Frontal cortex (tissue), 3 donors: ENCODE measurements at regions not wholly inside any gene's neighbourhood (a gene's known extent, or its start where the extent isn't known, plus 50 kb on each side); places are given as distances from the start of the nearest gene placed in this dataset.
A peak's percentile ranks its signal among the peaks of the same experiment; 100 is the strongest.

Source experiments
- DNase-seq, 2 donors: peaks; one replicate each; pipeline ENCODE4 v3.0.0; 2012; ENCODE audit warnings: low spot score in 2 of 2
- FAIRE-seq: peaks from 2 replicates; lab custom pipeline; 2012; peaks lifted over from hg19 to GRCh38; lab: Jason Lieb, UNC
- donor health status: control.
- donor health status: control.
- donor health status: control.

DNA sequence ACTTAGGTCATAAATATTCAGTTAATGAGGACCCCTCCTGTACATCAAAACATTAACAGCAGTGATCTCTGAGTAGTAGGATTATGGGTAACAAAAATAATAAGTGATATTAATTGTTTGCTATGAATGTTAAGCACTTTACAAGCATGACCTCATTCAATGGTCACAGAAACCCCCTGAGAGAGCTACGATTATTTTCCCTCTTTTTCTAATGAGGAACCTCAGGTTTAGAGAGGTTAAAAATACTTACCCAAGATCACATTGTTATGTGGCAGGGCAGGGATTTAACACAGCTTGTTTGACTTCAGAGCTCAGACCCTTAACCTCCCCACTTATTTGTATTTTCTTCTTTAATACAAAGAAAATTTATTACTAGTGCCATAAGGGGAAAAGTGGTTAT, 228.2 kb downstream of the TBL1XR1 start:
- DNase-seq (no peak), FAIRE-seq (no peak)

DNA sequence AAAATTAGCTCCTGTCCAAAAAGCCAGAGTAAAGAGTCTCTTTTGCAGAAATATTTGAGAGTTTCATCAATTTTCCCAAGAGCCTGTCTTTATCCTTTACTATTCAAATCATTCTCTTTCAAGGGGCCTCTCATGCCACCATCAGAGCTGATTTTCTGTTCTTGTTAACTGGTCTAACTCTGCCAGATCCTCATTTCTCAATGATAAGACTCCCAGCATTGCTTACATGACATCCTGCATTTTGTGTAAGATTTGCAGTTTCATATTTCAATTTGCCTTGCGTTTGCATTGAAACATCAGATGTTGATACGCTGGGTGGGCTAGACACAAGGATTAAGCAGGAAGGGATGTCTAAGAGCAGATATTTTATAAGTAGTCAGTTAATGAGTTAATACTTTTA, 228.7 kb downstream of the TBL1XR1 start:
- no peak for FAIRE-seq
- no peak for DNase-seq

DNA sequence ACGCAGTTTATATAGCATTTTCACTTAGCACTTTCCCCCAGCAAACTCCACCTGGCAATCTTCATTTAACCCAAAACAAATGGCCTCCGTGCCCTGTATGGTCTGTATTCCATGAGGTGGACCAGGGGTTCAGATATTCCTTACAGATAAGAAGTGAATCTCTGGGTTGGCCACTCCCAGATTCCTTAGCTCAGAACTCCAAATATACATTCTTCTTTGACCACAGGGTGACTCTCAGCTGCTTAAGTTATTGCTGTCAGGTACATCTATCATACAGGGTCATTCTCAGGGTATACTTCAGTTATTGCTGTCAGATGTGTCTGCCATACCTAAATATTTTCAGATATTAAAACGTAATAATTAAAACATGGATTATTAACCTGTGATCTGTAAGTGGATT, 229.8 kb downstream of the TBL1XR1 start:
- FAIRE-seq, result no peak
- DNase-seq, result no peak

DNA sequence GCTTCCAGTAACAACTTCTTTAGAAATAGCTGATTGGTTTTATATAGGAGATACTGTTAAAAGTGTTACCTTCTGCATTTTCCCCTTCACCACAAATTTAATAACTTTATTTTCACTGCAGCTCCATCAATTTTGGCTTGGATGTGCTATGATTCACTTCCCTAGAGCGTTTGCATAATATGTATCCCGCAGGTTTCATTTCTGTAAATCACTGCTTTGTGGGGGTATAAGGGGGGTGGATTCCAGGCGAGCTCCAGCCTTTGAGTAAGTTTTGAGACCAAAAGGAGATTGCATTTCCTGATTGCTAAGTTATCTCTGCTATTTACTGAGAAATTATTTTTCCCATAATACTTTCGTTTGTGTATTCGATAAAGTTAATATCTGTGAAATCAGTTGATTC, 232.6 kb downstream of the TBL1XR1 start:
- DNase-seq, result no peak
- no peak for FAIRE-seq

DNA sequence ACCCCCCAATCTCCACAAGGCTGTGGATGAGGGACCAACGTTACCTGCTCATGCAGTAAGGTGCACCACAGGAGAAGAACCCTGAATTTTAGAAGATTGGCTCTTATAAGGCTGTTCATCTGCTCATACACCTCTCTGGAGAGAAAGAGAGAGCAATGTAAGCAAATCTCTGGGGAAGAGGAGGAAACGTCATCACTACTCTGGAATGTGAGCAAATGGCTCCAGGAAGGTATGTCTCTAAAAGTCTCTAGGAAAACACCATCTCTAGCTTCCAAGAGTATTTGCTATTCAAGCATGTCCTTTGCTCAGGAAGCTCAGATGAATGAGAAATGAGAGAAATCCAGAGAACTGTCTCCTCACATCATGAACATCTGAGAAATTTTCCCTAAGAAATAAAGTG, 235.4 kb downstream of the TBL1XR1 start:
- DNase-seq (no peak), FAIRE-seq (no peak)

DNA sequence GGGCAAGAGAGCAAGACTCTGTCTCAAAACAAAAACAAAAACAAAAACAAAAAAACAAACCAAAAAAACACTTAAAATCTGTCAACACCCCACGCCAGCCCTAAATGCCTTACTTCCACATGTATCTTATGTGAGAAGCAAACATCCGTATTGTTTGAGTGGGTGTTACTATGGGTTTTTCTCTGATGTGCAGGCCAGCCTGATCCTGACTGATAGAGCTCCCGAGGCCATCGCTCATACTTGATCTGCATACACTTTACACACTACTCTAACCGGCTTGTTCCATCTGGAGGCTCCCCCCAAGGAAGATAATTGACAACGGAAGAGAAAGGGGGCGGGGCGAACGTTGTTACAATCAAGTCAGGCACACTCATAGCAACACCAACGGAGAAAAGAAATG, 237.4 kb downstream of the TBL1XR1 start:
- DNase-seq, result no peak
- no peak for FAIRE-seq

DNA sequence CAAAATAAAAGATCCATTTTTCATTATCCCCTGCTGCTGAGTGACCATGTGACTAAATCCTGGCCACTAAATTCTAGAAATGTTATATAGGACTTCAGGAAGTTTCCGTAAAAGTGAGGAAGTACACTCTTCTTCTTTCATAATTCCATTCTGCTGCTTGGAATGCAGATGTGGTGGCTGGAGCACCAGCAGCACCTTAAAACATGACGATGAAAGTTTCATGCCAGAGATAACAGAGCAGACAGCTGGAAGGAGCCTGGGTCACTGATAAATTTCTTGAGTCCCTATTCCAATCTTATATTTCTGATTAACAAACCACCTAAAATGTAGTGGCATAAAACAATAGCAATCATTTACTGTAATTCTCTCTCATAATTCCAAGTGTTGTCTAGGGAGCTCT, 238.7 kb downstream of the TBL1XR1 start:
- FAIRE-seq (no peak), DNase-seq (no peak)

DNA sequence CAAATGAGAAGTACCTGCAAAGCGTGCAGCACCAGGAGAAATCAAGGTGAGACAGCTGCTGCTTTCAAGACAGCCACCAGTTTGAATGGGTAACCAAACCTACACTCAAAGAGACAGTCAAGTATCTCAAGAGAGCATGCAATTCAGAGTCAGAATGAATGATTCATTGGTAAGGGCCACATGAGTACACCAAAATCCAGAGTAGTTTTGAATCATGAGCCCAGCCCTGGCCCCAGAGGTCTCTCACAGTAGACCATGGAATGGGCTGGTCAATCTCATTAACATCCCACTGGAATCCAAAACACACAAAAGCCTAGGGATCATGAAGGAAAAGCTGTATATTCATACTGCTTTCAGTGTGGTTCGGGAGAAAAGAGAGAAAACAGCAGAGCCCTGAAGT, 242.8 kb downstream of the TBL1XR1 start:
- DNase-seq (no peak), FAIRE-seq (no peak)

DNA sequence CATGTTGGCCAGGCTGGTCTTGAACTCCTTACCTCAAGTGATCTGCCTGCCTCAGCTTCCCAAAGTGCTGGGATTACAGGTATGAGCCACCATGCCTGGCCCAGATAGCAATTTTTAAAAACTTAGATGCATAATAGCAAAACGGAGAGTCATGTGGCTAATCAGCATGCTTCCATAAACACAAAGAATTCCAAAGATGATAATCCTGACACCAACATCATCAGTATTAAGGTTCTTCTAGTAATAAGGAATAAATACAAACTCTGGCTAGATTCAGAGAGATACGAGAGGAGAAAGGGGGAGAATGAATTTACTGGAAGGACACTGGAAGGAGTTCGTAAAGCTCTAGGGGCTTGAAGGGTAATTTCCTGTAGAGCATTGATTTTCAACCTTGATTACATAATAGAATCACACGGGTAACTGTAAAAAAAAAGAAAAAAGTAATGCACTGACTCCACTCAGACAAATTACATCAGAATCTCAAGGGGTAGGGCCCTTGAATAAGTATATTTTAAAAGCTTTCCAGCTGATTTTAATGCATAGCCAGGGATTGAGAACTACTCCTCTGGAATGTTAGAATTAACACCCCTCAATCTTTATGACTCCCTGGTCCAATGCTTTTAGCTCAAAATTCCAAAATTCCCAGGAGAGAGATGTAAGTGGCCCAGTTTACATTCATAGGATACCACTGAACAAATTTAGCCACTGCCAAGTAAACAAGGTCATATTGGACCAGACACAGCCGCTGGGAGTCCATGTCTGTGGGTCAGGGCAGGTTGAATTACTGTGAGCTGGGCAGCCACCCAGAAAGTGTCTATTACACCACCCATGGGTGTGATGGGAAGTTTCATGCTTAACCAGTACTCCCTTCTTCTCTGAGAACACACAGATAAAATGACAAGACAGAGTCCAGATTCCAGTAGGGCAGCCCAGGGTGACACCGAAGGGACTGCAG, 243.9 kb downstream of the TBL1XR1 start:
- DNase-seq, result no peak
- FAIRE-seq, result no peak

DNA sequence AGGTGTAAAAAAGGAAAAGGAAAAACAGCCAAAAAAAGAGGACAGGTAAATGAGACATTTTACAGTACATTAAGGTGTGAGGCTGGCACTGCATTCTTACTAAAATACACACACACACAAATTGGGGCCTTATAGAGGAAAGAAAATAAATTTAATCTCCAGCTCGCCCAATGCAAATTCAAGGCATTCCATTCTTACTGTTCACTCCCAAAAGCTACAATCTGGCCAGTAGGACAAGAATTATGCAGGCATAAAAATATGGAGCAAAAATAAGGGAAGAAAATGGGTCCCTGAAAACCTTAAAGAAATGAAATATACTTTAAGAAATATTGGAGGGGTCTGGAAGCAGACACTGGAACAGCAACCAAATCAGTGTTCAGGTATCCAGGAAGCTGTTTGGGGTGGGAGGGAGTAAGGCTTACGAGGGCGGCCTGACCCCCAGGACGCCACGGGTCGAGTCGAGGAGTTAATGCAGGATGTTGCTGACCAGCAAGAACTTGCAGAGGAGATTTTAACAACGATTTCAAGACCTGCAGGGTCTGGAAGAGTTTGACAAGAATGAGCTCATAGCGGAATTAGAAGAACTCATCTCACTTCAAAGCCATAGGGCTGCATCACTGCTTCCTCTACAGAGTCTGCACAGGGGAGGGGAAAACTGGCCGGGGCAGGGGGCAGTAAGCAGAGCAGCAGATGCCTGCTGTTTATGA, 245.5 kb downstream of the TBL1XR1 start:
- FAIRE-seq (no peak), DNase-seq (no peak)

DNA sequence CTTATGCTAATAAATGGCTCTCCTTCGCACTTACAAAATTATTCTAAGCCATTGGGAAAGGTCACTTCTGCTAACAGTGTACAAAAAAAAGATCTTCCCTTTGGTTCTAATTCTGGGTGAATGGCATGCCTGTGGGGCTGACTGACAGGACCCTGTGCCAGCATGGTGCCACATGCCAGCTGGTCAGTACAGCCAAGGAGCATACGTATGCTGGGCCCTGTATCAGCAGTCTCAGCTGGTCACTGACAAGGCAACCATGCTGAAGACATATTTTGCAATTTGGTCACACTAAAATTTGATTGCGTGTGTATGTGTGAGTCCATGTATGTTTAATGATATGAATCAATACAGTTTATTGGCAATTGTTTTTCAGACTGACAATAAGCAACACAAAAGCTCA, 246.1 kb downstream of the TBL1XR1 start:
- FAIRE-seq, result no peak

DNA sequence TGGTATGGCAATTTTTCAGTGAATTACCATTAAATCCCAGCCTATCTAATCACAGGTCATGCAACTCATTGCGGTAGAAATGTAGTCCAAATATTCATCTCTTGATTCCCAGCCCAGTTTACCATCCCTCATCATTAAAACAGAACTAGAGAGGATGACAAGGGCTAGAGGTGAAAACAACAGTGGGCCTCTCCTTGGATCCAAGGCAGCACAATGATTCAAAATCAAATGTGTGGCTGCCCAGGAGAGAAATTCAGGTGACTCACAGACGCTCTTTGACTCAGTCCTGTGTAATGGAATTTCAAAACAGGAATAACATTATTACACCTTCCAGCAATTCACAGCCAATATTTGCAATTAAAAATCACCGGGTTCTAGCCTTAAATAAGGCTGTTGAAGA, 246.5 kb downstream of the TBL1XR1 start:
- DNase-seq (no peak), FAIRE-seq (no peak)

More for the DNA sequence above, 246.1 kb downstream of the TBL1XR1 start:
- DNase-seq, result no peak

DNA sequence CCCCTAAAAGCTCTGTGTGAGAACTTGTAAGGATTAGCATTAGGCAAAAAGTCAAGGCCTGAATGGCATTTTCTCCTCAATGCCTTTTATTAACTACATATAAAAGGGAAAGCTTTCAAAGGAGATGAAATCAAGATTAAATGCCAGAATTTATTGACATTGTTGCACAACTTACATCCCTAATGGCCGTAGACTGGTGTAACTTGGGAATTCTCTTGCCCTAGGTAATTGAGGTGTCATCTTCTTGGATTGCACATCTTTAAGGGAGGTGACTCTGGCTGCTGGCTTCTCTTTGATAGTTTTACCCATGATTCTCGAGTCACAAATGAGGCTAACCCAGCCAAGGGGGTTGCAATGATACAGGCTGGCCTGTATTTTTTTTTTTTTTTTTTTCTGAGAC, 249.1 kb downstream of the TBL1XR1 start:
- FAIRE-seq (no peak), DNase-seq (no peak)

DNA sequence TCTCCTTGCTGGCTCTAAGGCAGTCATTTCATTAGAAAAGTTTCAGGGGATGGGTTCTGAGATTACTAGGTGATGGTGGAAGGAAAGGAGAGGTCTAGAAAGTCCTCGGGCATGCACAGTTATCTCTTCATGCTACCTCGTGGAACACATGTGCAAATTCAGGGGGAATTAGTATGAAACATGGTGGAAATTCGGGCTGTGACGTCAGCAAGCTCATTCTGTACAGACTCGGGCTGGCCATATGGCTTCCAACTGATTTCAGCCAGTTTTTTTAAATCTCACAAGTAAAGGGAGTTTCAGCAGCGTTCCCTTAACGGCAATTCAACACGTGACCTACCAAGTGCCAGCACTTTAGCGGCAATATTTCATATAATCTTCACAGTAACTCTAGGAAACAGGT, 251.1 kb downstream of the TBL1XR1 start:
- FAIRE-seq (no peak), DNase-seq (no peak)

DNA sequence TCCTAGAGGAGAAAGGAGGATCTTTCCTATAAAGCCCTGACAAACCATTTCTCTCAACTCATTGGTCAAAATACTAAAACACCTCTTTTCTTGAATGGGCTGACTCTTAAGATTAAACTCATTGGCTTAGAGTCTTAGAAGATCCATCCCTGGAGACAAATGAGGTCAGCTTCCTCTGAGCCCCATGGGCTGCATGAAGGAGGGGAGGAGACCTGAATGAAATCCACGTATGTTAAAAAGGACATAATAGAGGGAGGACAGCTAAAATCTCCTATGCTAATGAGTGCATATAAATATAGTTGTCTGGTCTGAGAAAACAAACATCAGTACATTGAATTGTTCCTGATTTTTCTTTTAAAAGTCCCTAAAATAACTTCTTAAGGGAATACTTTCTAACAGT, 255.0 kb downstream of the TBL1XR1 start:
- FAIRE-seq, result no peak
- no peak for DNase-seq

DNA sequence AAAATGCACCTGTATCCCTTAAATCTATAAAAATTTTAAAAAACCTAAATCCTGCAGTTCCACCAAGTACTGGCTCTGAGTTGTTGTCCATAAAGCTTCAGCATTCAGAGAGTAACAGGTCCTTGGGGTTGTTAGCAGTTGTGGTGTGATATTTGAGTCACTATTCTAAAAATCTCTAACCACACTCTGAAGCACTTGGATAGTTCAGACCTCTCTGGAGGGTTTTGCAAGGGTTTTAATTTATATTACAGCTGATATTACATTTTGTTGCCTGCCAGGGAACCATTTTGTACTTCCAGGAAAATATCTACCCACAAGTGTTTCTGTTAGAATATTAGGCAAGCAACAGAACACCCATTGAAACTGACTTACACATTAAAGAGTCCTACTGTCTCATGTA, 255.6 kb downstream of the TBL1XR1 start:
- DNase-seq, result no peak

DNA sequence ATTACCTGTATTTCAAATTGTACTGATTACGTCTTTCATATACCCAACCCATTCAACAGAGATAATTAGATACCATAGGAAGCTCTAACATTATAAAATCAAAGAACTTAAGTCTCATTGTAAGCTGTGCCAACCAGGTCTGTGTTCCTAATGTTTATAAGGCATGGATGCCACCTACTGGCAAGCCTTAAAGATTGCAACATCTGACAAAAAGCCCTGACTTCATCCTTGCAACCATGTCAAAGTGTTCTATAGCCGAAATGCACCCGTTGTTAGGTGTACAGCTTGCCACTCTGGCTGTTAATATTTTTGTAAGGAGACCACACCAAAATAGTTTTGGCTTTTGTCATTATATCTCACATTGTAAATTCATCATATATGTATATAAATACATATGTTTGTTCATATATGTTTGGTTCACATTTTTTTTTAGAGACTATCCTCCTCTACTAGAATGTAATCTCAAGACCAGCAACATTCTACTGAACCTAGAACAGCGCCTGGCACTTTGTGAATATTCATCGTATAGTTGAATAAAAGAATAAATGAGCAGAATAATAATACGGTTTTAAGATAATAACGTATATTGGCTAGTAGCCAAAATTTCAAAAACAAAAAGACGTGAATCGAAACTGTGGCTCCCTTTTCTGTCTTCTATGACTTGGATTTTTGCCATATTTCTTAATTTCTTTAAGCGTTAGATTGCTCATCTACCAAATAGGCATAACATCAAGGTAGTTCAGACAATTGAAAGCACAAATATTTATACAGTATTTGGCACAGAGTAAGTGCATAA, 258.1 kb downstream of the TBL1XR1 start:
- FAIRE-seq (peak; percentile 64), DNase-seq (peak; percentile 12 to 61)

More for the DNA sequence above, 255.6 kb downstream of the TBL1XR1 start:
- FAIRE-seq, result no peak

DNA sequence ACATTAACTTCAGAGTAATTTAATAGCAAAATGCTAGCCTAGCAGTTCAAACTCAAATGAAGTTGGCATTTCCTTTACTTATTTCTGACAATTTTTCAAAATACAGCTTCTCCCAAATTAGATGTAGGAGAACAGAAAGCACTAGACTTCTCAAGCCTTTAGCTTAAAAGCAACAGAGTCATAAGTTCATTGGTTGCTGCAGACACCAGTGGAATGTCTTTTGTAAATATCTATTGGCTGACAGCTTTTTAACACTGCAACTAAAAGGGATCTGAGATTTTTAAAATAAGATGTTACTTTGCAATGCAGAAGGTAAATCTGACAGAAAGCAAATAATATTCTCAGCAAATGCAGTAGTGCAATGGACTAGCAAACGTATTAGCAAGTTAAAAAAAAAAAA, 259.3 kb downstream of the TBL1XR1 start:
- DNase-seq, result no peak
- no peak for FAIRE-seq

DNA sequence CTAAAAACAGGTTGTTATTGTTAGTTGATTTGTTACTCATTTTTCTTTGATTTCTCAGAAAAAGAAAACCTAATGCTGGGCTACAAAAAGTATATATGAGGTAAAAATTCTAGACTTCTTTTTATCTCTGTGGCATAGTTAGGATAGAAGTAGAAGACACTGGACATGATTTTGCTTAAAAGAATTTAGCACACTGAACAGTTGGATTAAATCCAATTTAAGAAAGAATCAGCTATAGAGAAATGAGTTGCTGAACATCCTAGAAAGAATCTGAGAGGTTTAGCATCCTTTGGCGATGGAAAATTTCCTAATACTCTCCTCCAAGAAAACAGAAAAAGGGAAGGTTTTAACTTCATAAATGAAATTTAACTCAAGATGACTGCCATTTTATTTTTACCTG, 259.7 kb downstream of the TBL1XR1 start:
- no peak for FAIRE-seq
- no peak for DNase-seq

DNA sequence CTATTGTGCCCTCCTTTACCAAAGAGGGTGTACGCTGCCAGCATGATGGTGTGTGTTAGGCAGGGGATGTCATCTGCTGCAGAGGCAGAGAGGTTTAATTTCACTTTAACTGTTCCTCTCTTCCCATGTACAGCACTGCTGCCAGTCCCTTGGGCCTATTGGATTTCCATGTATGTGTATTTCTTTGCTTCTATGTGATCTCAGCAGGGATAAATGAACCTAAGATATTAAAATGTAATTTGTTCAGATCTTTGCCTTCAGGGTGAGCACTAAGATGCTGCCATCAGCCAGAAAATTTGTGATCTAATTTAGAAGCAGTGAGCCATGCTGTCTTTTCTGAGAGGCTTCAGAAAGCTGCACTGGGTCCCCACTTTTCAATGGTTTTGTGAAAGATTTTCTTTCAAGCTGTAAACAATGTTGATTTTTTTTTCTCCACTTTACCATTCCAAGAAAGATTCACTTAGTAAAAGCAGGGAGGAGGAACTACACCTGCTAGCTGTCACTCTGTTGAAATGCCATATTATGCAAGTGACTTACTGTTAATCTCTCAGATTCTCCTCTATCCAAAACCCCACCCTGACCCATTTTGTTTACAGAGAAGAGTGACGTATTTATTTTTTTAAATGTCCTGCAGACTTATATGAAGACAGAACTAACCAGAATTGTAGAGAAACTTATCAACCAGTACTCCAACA, 261.9 kb downstream of the TBL1XR1 start:
- FAIRE-seq, result no peak
- no peak for DNase-seq
